HEK293T (cell line): ENCODE measurements at regions not wholly inside any gene's neighbourhood (a gene's known extent, or its start where the extent isn't known, plus 50 kb on each side); places are given as distances from the start of the nearest gene placed in this dataset.

Source experiments
- BHLHE40 ChIP-seq: fragments of 450-650 bp; IDR thresholded peaks from 2 replicates; pipeline ENCODE4 v1.6.1; 2016; ENCODE audit warnings: mild to moderate bottlenecking, moderate library complexity, borderline replicate concordance
- NFRKB ChIP-seq: fragments of 450-650 bp; IDR thresholded peaks from 2 replicates; pipeline ENCODE4 v1.6.1; 2016; ENCODE audit warnings: mild to moderate bottlenecking, moderate library complexity
- SUZ12 ChIP-seq: fragments of 450-650 bp; IDR thresholded peaks from 2 replicates; pipeline ENCODE4 v1.6.1; 2016; ENCODE audit warnings: mild to moderate bottlenecking

- TF ChIP-seq SUZ12, result no peak
- no peak for TF ChIP-seq NFRKB
- TF ChIP-seq BHLHE40, result no peak
Observed at GRCh38 chr2:118670838-118671237, 176.6 kb downstream of the EN1 start.
